GM19452 (cell line): ENCODE measurements at regions not wholly inside any gene's neighbourhood (a gene's known extent, or its start where the extent isn't known, plus 50 kb on each side); places are given as distances from the start of the nearest gene placed in this dataset.
"Not testable (repeated sequence)": the region's sequence is repeated elsewhere in the genome, so short reads cannot be mapped to it uniquely, and the experiment has no call there.

Experiments
- ATAC-seq: cut with Tn5 transposase; IDR thresholded peaks from one replicate; pipeline ENCODE4 v1.9.1; 2021; ENCODE audit not compliant: unreplicated experiment

DNA sequence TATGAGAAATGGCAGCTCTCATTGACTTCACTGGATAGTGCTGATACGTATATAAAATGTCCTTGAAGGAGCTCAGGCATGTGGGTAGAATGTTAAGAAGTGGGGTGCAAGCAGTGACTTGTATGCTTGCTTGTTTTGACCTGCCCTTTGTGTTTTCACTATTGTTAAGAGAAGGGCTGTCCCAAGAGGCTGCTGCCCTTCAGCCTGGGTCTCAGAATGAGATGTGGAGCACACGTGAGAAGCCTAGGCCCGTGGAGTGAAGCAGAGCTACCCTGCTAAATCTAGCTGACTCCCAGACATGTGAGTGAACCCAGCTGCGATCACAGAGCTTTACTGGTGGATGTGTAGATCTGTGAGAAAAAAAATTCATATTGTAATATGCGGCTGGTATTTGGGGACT, 305.3 kb upstream of the RGS17 start:
- no peak for ATAC-seq

DNA sequence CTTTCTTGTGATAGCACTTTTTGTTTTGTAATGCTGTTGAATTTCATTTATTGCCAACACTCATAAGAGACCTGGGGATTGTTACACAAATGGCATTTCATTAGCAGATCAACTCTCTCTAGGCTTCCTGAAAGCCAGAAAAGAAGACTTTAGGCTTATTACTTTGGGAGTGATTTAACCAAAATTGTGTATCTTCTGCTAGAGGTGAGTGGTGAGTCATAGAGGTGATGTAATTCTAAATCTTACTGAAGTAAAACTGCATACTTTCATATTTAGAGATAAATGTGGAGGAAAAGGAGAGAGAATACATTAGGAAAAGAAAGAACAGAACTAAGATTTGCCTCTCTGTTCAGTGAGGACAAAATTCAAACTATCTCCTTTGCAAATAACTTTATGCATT, 304.7 kb upstream of the RGS17 start:
- no peak for ATAC-seq

DNA sequence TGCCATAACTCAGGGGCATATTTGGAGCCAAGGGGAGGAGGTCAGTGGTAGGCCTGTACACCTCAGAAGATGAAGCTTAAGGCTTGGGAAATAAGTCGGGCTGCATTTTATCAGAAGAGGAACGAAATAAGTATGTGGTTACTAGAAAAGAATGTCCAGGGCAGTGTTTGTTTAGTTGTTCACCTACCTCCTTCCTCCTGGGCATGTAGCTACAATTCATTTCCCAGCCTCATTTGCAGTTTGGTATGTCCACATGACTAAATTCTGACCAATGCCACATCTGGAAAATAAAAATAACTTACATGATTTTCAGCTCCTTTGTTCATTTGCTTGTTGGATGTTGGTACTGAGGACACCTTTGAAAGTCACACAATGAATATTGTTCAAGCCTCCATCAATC, 294.5 kb upstream of the RGS17 start:
- ATAC-seq: no peak

DNA sequence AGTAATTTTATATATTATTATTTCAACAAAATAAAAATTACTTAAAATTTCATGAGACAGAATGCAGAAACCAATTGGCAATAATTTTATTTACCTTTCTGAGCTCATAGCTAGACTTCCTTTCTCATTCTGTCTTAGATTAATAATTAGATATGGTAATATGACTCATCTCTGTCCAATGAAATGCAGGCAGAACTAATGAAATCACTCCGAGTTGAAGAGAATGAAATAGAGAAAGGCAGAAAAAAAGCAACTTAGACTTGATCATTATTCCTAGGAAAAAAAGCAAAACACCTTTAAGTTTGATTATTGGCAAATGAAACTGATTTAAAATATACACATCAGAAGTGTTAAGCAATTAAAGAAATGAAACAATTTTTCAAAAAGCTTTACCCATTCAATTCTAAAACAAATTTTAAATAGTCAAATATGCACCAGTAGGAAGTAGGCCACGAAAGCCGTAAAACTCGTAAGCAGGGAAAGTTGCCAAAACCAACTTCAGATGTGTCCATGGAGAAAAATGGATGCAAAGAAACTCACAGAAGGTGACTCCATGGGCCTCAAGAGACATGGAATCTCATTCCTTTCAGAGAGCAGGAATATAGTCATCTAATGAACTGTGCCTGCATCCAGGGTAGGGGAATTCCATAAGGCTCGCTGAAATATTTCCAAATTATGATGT, 293.8 kb upstream of the RGS17 start:
- no peak for ATAC-seq

DNA sequence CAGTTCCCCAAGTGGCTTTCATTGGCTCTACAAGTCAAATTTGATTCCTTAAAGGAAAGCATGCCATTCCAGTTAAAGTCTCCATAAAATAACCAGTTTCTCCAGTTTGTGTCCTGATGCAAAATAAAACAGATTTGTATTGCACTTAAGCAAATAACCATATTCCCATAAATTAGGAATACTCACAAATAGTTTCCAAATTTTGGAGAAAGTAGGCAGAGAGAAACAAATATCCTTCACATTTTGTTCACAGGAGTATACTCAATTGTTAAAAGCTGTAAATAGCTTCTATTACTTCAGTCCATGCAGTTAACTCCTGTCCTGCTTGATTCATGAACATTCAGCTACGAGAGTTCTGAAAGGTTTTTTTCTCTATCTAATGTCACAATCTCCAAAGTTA, 281.4 kb upstream of the RGS17 start:
- no peak for ATAC-seq

DNA sequence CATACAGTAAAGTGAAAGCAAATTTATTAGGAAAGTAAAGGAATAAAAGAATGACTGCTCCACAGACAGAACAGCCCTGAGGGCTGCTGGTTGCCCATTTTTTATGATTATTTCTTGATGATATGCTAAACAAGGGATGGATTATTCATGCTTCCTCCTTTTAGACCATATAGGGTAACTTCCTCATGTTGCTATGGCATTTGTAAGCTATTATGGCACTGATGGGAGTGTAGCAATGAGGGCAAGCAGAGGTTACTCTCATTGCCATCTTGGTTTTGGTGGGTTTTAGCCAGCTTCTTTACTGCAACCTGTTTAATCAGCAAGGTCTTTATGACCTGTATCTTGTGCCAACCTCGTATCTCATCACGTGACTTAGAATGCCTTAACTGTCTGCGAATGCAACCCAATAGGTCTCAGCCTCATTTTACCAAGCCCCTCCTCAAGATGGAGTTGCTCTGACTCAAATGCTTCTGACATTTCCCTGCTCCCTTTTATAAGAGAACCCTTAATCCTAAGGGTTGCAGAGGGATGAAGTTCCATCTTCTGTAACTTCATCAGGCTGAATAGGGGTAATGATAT, 280.1 kb upstream of the RGS17 start:
- ATAC-seq: no peak

DNA sequence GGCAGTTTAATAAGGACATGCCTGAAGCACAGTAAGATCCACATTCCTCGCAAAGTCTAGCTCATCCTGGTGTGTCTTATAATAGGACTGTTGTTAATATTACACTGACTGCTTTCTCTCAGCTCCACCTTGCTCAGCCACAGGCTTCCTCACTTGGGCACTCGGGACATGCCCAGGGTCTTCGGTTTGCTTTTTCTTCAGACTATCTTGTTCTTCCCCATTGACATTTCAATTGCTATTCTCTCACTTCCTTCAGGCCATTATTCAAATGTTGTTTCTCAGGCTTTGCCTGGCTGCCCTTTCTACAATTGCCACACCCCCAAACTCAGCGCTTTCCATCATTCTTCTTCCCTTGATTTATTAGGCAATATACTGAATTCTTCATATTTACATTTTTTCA, 274.8 kb upstream of the RGS17 start:
- ATAC-seq: no peak

DNA sequence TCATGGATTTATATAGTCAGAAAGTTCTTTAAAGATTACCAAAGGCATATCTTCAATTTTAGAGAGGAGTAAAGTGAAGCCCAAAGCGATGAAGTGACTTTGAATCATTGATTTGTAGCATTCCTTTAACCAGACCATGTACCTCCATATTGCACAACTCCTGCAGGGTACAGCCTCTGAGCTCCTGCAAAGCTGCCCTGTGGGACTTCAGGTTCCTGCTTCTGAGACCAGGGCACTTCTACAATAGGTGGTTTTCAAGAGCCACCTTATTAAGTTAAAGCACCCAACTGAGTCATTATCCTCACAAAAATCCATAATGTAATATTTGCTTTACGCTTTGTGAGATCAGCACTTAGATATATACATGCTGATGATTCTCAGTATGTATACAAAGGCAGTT, 270.7 kb upstream of the RGS17 start:
- no peak for ATAC-seq

DNA sequence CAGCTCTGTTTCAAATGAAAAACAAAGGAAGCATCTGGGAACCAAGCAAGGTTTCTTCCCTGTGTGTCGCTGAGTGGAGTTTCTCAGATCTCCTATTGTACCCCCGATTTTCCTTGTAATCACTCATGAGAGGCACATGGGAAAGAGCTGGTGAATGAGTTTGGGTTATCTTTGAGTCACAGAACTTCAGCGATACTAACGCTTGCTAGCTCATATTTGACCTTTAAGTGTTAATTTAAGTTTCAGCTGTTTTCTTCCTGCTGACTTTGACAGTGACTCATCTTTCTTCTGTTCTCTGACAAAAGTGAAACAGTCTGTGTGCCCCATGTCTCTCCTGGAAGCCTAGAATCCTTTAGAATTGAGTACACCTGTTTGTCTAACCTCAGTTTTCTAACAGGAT, 261.1 kb upstream of the RGS17 start:
- ATAC-seq: no peak

DNA sequence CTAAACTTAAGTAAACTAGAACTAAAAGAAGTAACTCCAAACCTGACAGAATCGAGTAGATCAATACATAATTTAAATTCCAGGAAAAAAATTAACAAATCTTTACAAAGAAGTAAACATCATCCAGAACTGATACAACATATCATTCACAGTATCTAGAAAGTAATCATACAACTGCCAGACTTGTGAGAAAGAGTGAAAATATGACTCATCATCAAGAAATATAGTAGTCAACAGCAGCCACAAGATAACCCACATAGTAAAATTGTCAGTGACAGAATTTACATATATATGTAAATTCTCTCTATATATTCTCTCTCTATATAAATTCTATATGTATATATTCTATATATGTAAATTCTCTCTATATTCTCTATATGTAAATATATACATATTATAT, 242.8 kb upstream of the RGS17 start:
- ATAC-seq: no peak

DNA sequence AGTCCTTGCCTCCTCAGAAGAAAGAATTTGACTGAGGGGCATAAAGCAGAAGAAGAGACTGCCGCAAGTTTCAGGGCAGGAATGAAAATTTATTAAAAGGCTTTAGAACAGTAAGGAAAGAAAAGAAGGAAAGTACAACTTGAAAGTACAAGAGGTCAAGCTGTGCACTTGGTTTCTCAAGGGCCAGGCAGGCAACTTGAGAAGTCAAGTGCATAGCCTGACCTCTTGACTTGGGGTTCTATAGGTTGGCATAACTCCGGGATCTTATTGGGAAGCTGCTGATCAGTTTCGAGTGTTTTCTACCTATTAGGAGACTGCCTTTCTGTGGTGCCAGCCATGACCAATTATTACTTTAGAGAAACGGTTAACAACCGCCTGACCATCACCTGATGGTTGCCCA, 237.0 kb upstream of the RGS17 start:
- ATAC-seq: no peak

DNA sequence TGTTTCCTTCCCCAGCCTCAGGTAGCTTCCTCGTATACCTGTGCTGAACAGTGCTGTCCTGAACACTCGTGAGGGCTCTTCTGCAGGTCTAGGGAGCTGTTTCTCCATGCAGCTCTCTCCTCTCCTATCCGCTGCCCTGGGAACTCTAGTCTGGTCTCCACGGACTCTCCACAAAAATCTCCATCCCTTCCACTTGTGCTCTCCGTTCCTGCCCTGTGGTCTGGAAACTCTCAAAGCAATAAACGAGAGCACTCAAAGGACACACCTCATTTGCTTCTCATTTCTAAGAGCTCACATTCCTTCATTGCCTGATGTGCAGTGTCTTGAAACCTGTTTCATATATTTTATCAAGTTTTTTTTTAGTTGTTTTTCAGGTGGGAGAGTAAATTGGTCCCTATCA, 235.9 kb upstream of the RGS17 start:
- no peak for ATAC-seq

DNA sequence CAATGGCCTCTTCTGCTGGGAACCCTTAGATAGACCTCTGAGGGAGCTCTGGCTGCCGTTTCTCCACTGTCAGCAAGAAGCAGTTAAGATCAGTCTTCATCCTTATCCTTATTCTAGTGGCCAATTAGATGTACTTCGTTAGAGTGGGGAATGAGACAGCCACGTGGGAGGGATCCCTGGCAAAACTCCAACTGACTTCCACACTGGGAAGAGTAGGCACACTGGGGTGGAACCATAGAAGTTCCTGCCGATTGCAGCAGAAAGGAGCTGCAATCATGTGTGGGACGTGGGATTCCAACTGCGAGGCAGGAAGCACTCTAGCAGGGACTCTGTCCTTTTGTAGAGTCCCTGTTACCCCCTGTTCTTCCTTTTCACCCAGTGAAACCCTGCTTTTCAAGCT, 226.3 kb upstream of the RGS17 start:
- ATAC-seq: no peak

DNA sequence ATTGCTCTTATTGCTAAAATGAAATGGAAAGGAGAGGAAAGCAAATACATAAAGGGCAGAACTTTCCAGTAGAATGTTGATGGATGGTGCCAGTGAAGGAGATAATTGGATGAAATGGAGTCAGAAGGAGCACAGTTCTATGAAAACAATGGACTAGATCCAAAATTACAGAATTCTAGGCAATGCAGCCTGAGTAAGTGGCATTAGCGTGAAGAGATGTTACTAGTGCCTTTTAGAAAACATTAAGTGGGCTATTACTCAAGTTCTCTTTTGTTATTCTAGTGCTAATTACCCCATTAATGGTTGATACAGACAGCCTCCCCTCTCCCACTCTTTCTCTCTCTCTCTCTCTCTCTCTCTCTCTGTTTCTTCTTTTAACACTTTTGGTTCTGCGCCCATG, 209.5 kb upstream of the RGS17 start:
- no peak for ATAC-seq

DNA sequence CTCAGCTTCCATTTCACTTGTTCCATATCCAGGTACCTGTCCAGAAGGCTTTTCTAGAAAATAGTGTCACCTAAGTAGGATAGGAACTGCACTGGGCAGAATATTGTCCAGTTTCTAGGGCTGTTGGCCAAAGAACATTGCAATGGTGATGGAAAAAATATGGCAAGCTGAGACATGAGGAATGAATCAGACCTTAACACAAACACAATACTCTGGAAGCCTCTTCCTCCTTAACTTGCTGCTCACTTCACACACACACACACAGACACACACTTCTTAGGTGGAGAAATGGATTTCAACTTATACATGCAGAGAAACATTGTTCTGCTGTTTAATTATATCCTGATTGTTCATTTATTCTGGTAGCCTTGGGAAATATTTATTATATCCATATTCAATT, 203.0 kb upstream of the RGS17 start:
- no peak for ATAC-seq

DNA sequence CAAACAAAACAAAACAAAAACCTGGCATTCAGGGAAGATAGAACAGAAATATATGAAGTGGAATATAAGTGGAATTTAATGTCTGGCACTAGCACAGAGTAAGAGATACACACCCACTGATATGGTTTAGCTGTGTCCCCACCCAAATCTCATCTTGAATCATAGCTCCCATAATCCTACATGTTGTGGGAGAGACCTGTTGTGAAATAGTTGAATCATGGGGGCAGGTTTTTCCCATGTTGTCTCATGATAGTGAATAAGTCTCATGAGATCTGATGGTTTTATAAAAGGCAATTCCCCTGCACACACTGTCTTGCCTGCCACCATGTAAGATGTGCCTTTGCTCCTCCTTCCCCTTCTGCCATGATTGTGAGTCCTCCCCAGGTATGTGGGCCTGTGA, 200.1 kb upstream of the RGS17 start:
- ATAC-seq: not testable (repeated sequence)

DNA sequence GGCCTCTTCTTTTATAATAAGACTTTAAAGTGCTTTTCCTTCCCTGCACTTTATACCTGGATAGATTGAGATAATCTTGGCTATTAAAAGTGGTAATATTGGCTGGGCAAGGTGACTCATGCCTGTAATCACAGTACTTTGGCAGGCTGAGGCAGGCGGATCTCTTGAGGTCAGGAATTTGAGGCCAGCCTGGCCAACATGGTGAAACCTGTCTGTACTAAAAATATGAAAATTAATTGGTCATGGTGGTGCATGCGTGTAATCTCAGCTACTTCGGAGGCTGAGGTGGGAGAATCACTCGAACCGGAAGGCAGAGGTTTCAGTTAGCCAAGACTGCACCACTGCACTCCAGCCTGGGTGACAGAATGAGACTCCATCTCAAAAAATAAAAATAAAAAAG, 197.1 kb upstream of the RGS17 start:
- no peak for ATAC-seq

DNA sequence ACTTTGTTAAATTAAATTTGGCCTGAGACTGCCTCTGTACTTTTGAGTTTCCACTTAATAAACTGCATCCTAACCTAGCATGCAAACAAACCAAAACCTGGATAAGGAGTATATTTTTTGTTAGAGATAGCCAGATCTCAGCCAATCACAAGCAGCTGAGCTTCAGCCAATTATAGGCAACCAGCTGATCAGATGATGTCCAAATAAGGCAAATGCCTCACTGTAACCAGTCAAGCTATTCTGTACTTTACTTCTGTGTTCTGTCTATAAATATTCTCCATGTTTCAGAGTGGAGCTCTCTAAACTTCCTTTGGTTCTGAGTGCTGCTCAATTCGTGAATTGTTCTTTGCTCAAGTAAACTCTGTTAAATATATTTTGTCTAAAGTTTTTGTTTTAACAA, 194.6 kb upstream of the RGS17 start:
- ATAC-seq: no peak

DNA sequence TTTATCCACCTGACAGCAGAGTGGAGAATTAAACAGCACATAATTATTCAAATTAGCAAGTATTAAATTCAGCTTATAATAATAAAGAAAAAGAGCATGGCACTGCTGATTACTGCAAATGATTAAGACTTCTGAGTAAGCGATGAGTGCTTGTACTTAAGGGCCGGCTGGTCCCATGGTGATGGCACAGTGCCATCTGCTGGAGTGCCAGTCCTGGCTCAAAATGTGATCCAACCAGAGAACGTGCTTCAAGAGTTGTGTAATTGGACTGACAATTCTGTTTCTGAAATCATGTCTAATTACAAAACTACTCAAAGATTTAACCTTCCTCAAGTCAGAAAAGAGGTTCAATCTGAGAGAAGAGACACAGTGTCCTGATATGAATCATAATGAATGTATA, 181.6 kb upstream of the RGS17 start:
- ATAC-seq: peak; percentile 71

DNA sequence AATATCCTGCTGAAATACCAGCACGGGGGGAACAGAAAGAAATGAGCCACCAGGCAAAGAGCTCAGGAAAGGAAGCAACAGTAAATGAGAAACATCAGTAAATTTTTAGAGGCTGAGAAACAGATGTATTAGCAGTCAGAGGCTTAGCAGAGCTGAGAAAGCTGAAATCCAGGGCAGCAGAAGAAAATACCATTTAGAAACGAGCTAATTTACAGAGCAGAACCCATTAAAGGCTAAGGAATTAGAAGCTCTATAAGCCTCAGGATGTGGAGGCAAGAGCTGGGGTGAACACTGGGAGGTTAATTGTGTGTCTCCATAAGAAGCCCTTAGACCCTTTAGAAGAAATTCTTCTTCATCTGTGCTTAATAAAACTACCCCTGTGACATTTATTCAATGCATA, 178.6 kb upstream of the RGS17 start:
- no peak for ATAC-seq

DNA sequence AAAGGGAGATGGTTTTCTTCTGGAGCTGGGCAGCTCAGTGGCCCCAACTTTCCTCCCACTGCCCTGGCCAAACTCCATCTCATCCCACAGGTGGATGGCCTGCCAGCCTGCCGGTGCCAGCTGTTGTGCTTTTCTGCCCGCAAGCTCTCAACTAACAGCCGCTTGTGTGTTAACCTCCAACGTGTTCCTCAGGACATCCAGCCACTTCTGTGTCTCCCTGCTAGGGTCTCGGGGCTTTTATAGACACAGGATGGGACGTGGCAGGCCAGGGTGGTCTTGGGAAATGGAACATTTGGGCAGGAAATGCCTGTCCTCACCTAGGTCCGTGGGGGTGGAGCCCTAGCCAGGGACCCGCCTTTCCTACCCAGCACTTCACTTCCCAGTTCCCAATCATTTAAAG, 171.1 kb upstream of the RGS17 start:
- ATAC-seq: no peak

DNA sequence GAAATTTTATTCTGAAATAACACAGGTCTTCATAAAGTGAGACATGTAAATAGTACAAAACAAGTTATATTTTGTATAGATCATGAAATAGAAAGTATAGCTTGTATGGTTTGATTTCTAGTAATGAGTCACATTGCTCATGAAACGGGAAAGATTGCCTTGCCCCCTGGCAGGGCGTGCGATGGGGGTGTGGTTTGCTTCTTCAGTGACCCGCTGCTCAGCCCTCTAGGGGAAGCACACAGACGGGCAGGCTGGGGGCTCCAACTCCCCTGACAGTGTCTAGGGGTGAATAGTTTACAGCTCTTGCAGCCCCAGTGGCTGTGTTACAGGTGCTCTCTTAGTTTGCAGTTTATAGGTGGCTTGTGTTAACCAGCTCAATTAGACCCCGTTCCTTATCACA, 170.5 kb upstream of the RGS17 start:
- ATAC-seq: no peak

DNA sequence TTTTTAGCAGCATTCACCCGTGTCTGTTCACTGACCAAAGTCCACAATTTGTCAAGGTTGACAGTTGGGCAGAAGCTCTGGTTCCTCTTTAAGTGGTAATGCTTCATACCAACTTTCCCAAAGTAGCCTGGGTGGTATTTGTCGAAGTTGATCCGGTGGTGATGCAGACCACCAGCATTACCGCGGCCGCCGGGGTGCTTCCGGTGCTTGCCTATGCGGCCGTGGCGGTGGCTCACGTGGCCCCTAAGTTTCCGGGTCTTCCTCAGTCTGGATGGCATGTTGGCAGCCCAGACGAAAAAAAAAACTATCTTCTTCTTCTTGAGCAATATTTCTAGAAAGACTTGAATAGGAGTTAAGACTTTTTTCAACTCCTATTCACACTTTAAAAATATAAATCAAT, 151.4 kb upstream of the RGS17 start:
- ATAC-seq: not testable (repeated sequence)
